Esophagus muscularis mucosa (tissue), 3 donors: ENCODE measurements at regions not wholly inside any gene's neighbourhood (a gene's known extent, or its start where the extent isn't known, plus 50 kb on each side); places are given as distances from the start of the nearest gene placed in this dataset.

Experiments used
- CTCF ChIP-seq, 3 experiments: fragments of 200-600 bp in 2 of 3; fragments of 450-650 bp in 1 of 3; sonication (generic) in 2 of 3; IDR thresholded peaks; one replicate each; pipeline ENCODE4 v1.5.1; 2017 to 2019; ENCODE audit warnings: antibody characterized with exemption in 3 of 3, mild to moderate bottlenecking in 2 of 3, moderate library complexity in 1 of 3
- EP300 ChIP-seq: sonication (generic); formaldehyde crosslinking; IDR thresholded peaks from one replicate; pipeline ENCODE4 v1.6.1; 2017; ENCODE audit warnings: antibody characterized with exemption

- TF ChIP-seq EP300 (no peak), CTCF (IDR thresholded peaks at IDR 0.05) (no peak)
These were observed 69.6 kb upstream of the PCDH18 start for GRCh38 chr4:137601934-137602333.
